ENCODE measurements at regions not wholly inside any gene's neighbourhood (a gene's known extent, or its start where the extent isn't known, plus 50 kb on each side); places are given as distances from the start of the nearest gene placed in this dataset.

DNA sequence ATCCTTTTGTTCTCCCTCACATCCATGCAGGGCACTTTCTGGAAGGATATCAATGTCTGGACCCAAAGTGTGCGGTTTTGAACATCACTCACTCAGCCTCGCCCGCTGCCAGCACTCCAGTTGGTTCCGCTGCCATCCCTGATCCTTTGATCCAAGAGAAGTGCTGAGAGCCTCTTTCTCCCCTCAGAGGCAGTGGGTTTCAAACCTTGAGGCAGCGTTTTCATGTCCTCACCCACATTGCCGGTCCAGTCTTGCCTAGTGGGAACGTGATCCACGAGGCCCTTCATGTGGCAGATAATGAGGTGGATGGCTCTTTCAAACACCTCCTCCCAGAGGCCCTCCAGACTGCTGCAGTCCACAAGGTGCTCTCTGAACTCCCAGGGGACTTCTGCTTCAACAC, 122.2 kb downstream of the ACTL8 start:
- no peak for DNase-seq

DNA sequence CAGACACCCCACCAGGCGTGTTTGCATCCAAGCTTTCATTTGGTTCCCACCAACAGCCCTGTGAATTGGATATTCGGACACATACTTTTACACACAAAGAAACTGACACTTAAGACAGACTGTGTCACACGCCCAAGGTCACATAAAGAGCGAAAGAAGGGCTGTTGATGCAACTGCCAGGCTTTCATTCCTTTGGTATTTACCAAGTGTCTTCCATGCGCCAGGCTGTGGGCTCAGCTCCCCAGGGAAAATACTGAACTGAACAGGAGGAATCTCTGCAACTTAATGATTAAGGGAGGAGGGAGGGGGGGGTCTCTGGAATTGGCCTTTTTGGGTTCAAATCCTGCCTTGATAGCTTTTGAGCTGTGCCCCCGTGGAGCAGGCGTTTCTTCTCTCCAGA, 122.8 kb downstream of the ACTL8 start:
- DNase-seq, result peak; percentile 80

DNA sequence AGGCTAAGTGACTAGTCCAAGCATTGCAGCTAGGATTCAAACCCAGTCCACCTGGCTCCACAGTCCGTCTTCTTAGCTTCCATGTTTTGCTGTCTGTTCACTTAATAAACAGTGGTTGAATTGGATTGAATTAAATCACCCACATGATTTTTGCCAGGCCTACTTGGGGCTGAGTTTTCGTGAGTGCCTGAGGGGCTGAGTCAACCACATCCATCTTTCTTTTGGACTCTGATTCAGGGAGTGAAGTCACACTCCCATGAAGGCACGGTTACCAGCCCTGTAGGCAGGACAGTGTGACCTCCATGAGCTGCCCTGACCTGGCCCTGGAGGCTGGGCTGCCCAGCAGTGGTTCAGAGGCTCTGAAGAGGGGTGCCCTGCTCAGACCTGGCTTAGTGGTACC, 123.7 kb downstream of the ACTL8 start:
- DNase-seq, result peak; percentile 80

DNA sequence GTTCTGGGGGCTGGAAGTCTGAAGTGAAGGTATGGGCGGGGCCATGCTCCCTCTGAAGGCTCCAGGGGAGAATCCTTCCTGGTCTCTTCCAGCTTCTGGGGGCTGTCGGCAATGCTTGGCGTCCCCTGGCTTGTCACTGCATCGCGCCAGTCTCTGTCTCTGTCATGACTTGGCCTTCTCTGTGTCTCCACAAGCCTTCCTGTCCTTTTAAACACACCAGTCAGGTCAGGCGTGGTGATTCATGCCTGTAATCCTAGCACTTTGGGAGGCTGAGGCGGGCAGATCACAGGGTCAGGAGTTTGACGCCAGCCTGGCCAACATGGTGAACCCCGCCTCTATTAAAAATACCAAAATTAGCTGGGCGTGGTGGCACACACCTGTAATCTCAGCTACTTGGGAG, 125.3 kb downstream of the ACTL8 start:
- DNase-seq, result no peak

DNA sequence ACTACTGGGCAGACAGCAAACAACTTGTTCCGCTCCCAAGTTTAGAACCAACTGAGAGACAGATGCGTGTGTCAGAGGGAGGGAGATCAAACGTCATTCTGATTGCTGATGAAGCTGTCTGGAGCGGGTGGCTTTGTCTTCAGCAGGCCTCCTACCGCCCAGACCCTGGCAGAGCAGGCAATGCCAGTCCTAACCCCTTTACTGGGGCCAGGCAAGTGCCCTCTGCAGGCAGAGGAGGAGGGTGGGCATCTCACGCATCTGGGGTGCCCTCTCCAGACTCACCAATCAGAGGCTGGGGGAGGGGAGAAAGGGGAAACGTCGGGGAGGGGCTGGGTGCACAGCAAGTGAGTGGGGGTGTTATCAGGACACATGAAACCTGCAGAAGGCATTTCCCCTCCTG, 126.6 kb downstream of the ACTL8 start:
- peak; percentile 20 for DNase-seq

DNA sequence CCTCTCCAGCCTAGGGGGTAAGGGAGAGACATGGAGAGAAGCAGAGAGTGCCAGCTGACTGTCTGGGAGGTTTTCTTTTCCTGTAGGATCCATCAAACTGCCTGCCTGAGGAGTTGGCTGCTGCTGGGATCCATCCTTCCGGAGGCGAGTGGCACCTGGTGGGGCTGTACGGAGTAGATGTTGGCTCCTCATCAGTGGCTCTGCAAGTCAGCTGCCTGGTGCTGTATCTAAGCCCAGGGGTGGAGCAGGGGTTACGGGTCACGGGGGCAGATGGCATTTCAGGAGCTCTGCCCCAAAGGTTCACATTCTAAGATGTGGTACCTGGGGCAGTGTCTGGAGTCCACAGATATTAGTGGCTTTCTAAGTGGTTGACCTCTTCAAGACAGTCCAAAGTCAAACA, 128.0 kb downstream of the ACTL8 start:
- DNase-seq, result no peak

DNA sequence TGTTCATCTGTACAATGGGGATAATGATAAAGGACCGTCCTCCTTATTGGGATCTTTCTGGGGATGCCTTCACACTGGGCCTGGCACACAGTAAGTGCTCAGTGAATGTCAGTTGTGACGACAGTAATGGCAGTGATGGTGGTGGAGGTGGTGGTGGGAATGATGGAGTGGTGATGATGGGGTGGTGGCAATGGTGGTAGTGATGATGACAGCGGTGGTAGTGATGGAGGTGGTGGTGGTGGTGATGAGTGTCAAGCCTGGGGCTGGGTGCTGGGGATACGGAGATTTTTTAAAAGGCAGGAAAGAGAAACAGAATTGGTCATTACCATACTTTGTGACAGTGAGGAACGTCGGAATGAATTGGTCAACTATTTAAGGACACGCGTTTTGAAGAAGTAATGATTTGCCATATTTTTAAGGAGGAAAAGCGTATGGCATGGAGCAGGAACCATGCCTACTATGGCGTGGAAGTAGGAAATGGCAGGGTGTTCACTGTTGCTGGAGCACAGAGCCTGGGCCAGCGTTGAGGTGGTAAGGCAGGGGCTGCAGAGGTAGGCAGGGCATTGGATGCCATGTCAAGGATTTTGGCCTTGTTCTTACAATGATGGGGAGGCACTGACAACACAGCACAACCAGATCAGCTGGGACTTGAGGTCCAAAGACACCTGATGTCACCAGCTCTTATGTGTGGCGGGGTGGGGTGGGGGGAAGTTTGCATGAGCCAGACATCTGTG, 128.7 kb downstream of the ACTL8 start:
- no peak for DNase-seq

DNA sequence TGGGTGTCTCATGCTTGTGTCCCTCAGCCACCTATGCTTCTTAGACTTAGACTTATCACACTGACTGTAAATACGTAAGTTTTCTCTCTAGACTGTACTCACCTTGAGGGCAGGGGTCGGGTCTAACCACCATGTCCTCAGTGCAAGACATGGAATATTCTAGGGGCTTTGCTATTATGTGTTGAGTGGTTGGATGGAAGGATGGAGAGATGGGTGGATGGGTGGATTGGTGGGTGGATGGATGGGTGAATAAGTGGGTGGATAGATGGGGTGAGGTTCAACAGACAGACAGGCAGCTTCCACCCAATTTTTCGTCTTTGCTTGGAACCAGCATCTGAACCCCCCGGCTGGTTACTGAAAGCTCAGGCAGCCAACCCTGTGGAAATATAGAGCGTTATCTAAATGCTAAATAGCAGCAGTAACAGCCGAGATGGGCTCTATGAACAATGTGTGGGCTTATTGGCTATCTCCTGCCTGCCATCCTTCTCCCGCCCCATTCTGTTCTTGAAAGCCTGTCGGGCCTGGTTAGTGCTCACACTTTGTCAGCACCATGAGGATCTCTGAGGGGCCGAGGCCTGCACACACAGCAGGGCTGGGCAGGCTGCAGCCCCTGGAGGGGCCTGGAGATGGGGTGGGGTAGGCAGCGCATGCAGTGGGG, 130.7 kb downstream of the ACTL8 start:
- no peak for DNase-seq

DNA sequence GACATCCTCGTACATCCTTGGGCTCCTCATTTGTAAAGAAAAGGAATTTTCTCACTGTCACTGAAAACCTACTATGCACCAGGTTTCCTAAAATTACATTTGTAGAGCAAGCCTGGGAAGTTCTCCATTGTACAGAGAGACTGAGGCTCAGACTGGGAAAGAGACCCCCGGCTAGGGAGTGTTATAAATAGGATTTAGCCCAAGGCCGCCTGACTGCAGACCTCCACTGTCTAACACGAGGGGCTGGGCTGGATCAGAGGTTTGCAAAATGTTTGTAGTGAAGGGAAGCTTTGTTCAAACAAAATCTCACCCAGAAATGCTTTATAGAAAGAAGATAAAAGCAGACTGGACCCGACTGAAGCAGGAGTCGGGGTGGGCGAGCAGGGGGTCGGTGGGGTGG, 131.3 kb downstream of the ACTL8 start:
- no peak for DNase-seq

DNA sequence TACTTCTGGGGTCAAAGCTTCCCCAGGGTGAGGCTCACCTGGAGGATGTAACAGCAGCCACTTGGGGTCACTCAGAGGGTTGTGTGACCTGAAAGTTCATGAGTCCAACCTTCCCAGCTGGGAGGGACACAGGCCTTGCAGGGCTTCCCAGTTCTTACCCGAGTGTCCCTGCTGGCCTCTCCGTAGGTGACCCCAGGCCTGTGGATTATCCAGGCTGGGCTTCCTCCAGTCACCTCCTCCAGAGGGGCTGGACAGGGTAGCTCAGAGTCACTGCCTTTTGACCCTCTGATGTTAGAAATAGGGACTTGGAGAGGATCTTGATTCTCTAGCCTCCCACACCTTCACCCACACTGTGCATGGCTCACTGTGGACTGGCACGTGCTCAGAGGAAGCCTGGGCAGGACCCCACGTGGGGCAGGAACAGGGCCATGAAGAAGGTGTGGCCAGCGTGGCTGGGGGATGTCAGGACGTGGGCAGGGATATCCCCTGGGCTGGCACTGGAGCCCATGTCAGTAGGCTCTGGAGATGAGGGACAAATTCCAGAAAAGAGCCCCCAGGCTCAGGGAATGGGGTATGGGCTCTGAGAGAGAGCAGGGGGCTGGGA, 131.8 kb downstream of the ACTL8 start:
- no peak for DNase-seq

DNA sequence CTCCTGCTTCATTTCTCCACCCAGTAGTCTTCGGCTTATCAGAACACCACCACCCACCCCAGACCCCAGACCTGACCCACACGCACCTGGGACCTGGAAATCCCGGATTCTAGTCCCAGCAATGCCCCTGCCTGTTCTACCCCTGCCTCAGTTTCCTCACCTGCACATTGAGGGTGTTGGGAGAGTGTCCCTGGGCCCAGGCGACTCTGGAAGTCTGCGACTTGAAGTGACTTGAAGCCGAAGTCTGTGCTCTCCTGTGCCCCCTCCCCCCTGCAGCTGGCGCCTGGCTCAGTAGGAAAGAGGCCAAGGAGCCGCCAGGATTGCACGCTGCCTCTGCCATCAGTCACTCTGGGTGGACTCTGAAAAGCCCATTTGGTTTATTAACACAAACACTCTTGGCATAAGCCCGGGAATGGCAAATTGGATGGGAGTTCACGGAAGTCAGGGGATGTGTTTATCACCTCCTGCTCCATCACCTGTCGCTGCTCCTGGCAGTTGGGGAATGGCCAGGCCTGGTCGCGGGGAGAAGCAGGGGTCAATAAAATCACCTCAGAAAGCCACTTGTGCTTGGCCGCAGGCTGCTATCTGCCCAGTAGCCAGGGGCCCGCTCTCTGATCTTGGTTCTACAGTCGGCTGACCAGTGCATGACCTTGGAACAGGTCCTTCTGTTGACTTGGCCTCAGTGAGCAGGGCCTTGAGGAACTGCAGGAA, 132.7 kb downstream of the ACTL8 start:
- DNase-seq, result no peak

DNA sequence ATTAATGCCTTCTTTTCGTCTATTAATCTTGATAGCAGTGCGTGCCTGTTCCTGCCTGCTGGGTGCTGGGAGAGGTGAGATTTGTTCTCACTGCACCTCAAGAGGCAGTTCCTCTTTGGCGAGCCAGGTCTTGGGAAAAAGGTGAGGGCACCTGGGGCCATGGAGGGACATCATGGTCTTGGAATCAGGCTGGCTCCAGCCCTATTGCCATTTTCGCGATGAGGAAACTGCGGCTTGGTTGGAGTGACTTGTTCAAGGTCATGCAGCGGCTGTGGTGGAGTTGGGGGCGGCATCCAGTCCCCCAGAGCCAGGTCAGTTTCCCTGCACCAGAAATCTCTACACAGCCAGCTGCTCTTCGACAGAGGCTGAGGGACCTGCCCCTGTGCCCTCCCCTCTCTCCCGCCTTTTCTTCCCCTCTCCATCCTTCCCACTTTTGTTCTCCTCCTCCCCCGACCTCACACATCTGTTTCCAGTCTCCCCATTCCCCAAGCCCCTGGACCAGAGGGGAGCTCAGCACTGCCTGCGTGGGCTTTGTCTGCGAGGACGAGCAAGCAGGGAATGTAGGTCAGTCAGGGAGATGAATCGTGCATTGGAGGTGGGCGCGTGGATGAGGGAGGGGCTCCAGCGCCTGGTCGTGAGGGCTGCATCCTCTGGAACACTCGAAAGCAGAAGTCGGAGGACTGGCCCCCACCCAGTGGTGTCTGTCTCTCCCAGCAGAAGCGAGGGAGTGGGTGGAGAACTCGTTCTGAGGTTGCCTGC, 135.1 kb downstream of the ACTL8 start:
- no peak for DNase-seq

DNA sequence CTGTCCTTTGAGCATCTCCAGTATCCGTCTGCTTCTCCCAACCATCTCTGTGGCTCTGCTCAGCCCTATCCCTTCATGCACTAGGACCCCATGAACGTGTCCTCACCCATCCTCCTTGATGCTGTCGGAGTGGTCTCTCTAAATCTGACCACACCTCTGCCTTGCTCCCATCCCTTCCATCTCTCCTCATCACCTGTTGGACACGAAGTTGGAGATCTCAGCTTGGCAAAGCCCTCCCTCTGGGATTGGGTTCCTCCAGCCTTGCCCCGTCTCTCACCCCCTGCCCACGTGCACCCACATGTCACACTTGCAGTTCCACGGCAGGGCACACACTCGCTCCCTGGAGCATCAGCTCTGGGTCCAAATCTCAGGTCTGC, 135.7 kb downstream of the ACTL8 start:
- no peak for DNase-seq

DNA sequence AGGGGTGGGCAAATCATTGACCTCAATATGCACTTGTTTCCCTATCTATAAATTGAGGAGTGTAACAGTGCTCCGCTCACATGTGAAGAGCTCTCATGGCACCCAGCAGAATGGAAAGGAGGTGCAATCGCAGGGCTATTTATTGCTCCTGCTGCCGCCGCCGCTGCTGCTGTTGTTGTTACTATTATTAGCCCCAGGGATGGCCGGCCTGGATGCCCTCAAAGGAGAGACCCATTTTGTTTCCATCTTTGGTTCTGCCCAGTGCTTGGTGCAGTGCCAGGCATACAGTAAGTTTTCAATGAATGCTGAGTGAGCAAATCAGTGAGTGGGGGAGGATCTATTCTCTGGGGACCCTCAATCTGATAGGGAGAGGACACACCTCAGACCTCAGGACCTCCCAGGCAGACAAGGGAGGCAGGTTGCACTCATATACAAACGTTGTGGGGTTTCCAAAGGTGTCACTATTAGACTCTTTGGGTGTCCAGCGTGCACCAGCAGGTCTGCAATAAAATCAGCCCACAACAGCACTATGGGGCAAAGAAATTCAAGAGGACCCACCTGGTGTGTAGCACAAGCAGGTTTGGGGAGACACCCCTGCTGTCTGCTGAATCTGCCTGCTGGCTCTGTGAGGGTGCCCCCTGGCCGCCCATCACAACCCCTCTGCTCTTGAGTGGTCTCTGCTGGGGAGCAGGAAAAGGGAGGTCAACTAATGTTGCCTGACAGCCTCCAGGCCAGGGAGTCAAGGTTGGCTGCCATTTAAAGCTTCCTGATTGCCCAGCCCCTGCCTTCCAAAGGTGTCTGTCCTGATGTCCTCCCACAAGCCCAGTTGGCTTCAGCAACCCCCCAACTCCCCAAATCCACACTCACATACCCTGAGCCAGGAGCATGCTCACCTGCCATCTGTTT, 136.3 kb downstream of the ACTL8 start:
- DNase-seq, result no peak

DNA sequence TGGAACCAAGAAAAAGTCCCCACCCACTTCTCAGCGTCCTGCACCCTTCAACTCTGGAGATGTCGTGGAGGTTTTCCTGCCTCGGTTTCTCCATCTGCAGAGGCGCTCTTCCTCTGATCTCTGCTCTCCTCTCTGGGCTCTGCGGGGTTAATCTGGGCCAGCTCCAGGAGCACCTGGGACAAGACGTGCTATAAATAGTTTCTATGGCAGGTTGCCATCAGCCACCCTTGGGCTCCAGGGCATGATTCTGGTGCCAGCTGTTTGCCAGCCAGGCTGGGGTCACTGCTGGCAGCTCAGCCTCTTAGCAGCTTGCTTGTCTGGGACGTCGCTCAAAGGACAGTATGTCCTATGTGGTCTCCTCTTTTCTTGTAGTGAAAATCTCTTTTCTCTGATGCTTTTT, 137.1 kb downstream of the ACTL8 start:
- DNase-seq, result no peak

DNA sequence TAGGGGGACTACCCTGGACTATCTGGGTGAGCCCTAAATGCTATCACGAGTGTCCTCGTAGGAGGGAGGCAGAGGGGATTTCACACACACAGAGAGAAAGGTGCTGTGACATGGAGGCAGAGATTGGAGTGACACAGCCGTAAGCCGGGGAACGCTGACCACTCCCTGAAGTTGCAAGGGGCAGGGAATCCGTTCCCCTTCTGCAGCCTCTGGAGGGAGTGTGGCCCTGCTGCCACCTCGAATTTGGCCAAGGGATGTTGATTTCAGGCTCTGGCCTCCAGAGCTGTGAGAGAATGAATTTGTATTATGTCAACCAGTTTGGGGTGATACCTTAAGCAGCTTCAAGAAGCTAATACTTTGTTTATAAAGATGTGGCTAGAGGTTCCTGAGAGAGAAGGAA, 137.7 kb downstream of the ACTL8 start:
- no peak for DNase-seq

DNA sequence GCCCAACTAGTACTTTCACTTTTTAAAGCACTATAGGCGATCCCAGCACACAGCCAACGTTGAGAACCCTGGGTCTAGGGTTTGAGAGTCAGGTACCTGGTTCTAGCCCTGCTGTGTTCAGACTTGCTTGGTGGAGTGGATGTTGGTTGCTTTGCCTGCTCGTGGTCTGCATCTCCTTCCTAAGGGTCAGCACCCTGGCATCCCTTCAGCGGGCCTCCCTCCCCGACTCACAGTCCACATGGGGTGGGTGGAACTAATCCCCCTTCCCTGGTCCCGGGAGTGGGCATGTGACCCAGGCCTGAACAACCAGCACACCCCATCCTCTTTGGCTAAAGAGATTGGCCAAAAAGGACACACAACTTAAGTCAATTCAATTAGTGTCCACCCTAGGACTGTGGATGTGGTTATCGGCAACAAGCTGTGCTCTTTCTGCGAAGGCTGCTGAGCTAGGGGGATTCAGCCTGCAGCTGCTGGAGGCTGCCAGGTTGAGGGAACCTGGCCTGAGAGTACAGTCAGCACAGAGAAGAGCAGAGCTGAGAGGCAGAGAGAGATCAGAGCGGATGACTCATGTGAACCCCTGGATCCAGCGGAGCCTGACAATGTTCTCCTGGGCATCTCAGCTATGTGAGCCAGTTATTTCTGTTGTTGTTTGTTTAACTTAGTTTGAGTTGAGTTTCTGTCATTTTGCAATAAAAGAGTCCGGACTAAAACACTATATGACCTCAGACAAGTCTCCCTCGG, 138.9 kb downstream of the ACTL8 start:
- DNase-seq, result peak; percentile 8

DNA sequence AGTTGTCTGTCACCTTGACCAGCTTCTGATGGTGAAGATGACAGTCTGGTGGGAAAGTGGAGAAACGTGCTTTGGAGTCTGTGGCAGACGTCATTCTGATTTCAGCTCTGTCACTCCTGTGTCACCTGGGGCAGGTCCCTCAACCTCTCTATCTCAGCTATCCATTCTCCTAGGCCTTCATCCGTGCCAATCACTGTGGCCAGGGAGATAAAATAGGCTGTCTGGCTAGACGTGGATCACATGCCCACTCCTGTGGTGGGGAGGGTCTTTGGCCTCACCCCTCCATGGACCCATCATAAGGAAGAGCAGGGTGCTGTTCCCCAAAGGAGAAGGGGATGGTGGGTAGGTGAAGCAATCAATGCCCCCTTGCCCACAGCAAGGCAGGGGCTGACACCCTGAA, 140.3 kb downstream of the ACTL8 start:
- DNase-seq, result no peak

DNA sequence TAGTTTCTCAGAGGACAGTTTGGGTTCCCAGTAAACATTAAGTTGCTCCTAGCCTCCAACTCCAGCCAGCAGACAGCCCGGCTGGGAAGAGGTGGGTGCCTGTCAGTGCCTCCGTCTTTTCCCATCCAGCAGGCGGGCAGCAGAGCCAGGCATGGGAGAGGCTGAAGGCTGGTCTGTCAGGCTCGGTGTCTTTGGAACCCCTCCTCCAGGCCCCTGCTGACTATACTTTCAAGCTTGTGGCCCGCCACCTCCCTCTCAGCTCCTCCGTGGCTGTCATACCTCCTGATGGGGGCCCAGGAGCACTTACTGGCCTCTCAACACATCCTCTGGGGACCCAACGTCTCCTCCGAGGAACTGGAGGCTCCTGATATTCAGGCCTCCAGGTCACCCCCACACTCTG, 140.9 kb downstream of the ACTL8 start:
- no peak for DNase-seq

DNA sequence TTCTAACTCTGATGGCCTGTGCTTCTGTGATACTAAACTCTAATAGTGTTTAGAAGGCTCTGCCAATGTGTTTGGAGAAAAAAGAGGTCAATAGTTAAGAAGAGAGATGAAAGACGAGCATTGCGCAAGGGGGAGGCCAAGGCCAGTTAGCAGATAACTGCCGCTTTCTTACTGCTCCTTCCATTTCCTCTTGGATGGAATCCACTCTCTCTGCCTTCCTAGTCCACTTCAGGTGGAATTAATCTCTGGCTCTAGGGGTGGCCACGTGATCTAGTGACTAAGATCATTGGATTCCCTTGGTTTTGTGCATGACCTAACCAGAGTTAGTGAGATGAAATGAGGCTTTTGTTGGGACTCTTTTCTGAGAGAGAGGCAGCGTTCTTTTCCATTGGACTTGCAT, 148.3 kb downstream of the ACTL8 start:
- DNase-seq, result no peak

DNA sequence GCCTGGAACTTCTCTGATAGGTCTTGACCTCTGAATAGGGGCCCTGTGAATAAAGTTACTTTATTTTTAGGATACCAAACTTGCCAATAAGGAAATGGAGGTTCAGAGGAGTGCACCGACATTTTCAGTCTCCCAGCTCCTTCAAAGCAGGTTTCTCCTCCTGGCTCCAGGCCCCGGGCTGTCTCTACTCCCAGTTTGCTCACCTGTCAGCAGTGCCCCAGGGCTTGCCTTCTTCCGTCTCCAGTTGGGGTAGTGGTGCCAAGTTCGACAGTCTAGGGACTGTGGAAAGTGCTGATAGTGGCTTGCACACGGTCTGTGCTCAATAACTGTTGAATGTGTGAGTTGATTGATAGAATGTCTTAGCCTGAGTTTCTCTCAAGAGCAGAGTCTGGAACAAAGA, 149.2 kb downstream of the ACTL8 start:
- no peak for DNase-seq
